NCI-H460 (cell line): ENCODE measurements at regions not wholly inside any gene's neighbourhood (a gene's known extent, or its start where the extent isn't known, plus 50 kb on each side); places are given as distances from the start of the nearest gene placed in this dataset.
A peak's percentile ranks its signal among the peaks of the same experiment; 100 is the strongest.
"Not testable (repeated sequence)": the region's sequence is repeated elsewhere in the genome, so short reads cannot be mapped to it uniquely, and the experiment has no call there.

Experiments
- DNase-seq: peaks from one replicate; pipeline ENCODE4 v3.0.0-alpha.2; 2016; ENCODE audit warnings: low read depth; ENCODE audit errors: extremely low read depth

DNA sequence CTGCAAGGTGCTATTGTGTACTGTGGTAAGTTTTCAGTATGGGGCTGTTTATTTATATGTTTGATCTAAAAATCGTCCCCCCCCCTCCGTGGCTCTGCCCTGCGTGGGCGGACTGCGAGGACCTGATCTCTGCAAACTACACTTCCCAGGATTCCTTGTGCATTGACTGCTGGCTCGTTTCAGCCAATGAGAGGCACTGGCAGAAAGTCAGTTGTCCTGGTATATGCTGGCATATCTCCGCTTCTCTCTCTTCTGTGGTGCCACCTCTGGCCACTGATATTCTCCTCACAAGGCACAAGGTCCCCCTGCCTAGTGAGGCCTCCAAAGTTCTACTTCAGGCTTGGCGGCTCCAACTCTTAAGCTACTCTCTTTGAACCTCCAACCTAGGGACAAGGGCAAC lies 168.8 kb upstream of the ZFP42 start:
- DNase-seq, result peak; percentile 12

GRCh38 chr4:187827631-187828030 lies 167.9 kb upstream of the ZFP42 start:
- no peak for DNase-seq

- DNase-seq, result no peak
Measured at GRCh38 chr4:187839765-187840164, 155.8 kb upstream of the ZFP42 start.

DNA sequence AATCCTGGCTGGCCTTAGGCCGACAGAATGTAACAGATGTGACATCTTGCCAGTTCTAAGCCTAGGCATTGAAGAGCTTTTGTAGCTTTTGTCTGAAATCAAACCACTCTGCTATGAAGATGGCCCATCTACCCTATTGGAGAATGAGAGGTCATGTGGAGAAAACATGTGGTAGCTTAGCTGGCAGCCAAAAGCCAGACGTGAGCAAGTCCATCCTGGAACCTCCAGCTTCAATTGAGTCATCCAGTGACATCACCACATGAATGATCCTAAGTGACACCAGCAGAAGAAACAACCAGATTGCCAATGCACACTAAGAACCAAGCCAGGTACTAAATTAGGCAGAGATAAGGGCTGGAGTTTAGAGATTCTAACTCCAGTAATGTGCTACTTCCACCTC lies 154.8 kb upstream of the ZFP42 start:
- DNase-seq, result no peak

DNA sequence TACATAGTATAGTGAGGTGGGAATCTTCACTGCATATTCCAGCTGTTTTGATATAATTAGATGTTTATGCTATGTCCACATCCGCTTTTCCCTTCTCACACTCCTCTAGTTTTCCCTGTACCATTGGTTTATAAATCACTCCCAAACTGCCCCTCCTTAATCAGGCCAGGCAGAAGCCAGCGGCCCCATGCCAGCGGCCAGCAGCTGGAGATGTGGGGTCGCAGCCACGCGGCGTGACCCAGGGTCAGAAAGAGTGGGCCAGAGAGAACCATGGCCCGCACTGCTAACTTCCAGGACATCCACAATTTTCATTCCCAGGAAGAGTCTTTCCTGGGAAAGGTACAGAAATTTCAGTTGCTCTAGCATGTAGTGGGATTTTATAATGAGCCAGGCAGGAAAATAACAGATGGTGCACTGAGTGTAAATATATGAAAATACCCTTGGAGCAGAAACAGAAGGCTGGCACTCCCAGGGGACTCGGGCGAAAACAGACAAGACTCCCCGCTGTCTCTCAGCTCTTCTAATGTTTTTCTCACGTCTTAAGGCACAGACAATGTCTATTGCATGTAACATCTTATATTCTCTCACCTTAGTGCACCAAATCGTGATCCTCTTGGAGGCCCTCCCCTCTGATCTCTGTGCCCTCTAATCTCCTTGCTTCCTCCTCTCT lies 145.9 kb upstream of the ZFP42 start:
- DNase-seq, result no peak

GRCh38 chr4:187865914-187866313 lies 129.7 kb upstream of the ZFP42 start:
- no peak for DNase-seq

DNA sequence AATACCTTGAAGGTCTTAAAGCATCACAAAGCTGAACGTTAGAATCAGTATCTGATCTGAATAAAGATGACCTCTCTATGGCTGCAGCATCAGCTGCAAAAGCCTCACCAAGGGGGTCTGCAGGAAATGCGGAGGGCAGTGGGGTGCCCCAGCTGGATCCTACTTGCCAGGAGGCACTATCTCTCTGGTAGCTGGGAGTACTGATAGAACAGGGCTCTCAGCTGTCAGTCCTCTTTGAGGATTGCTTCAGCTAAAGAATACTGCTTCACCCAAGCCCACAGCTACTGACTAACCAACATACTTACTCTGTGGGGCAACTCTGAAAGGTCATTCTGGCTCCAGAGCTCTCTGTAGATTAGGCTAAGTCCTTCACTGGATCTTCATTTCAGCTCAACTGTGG lies 112.5 kb upstream of the ZFP42 start:
- no peak for DNase-seq

DNA sequence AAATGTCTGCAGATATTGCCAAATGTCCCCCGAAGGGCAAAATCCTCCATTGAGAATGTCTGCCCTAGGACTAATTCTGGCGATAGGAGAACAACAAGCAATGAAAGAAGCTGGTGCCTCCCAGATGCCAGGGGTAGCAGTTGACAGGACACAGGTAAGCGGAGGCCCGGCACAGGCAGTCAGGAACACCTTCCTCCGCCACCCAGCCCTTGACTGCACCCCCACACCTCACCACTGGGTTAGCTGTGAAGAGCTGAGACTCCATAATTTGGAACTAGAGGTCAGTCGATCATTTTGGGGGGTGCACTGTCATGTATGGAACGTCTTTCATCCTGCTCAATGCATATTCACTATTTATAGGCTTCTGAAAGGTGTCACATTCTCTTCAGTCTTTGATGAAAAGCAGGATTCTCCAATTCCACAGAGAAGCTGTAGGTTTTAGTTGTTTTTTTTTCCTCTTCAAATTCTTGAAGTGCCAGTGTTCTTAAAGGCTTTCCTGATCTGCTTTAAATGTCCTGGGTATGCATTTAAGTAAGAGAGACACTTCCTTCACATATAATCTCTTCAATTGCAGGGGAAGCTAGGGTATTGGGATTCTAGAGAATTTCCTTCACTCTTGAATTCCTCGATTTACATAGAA lies 111.6 kb upstream of the ZFP42 start:
- no peak for DNase-seq

DNA sequence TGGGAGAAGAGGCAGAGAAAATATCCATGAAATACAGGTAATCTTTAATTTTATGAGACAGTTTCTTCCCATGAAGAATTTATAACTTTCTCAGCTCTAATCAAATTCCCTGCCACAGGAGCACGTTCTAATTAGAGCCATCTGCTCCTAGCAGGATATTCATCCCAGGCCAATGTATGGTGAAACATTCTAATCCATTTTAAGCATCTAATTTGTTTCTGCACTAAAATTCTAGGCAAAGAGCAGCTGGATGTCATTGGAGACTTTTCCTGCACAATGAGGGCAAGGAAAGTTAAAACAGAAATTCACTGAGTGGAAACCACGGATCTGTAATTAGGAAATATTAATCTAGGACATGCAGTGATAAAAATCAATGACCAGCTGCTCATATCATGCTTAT lies 107.7 kb upstream of the ZFP42 start:
- no peak for DNase-seq

DNA sequence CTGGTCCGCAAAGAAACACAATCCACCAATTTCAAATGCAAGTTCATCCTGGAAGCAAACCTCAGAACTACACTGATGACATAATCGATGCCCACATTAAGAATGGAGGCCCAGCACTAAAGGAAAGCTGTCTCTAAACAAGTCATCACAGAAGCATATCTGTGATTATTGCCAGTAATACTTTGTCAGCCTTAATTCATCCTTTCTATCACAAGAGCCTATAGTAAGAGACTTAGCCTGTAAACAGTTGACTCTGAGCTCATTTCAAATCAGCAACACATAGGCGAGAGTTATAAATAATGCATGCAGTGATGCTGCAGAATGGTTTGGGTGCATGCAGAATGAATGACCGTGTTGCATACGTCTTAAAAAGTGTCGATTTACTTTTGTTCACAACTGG lies 105.9 kb upstream of the ZFP42 start:
- DNase-seq, result no peak

GRCh38 chr4:187893418-187893817 lies 102.2 kb upstream of the ZFP42 start:
- no peak for DNase-seq

- DNase-seq, result no peak
Measured at GRCh38 chr4:187903106-187903505, 92.5 kb upstream of the ZFP42 start.

DNA sequence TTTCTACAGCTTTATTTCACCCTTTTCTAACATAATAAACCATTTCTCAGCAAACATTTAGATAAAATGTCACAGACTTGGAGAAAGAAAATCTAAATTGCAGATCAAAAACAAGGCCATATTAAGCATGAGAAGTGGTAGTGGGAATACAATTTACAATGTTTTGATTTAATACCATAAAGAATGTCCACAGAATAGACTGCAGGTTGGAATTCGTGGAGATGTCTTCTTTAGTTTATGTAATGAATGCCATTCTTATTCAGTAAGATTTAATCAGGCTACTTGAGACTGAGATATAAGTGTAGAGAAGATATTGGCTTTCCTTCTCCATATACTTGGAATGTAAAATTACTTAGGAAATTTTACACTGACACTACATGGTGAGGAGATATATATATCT lies 91.9 kb upstream of the ZFP42 start:
- DNase-seq, result no peak

- no peak for DNase-seq
Measured at GRCh38 chr4:187908079-187908561, 87.5 kb upstream of the ZFP42 start.

DNA sequence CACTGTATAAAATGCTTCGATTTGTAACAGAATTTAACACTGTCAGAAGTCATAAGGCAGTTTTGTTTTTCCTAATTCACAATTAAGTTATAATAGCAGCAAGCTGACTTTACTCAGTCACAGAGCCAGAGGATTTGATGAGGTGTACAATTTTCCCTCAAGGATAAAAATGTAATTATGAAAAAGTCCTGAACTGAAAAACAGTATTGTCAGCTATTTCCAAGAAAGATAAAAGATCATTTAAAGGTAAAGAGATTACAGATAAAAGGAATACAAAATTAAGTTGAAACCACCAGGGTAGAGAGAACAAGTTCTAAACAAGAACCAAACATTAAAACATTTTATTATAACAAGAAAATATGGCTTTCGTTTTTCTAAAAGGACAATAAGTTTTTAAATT lies 86.8 kb upstream of the ZFP42 start:
- no peak for DNase-seq

- DNase-seq, result no peak
Measured at GRCh38 chr4:187910741-187911140, 84.8 kb upstream of the ZFP42 start.

DNA sequence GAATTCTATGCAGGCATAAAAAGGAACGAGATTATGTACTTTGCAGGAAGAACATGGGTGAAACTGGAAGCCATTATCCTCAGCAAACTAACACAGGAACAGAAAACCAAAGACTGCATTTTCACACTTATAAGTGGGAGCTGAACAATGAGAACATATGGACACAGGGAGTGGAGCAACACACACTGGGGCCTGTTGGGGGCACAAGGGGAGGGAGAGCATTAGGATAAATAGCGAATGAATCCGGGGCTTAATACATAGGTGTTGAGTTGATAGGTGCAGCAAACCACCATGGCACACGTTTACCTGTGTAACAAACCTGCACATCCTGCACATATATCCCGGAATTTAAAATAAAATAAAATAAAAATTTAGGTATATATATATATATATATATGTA lies 80.2 kb upstream of the ZFP42 start:
- not testable (repeated sequence) for DNase-seq

DNA sequence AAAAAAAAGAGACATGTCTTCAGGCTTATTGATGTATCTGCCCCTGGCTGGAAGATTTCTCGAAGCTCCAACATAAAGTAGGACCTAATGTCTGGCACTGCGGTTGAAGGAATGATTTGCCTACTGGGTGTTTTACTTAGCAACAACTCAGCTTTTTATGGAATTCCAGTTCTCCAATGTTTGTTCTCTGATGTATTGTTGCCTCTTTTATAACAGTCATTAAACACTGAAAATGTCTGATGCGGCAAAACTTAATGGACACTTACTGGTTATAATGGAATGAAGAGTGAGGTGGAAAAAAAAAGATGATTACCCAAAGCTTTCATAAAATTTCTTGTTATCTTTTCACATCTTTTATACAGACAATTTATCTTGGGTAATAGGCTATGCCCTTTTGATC lies 75.6 kb upstream of the ZFP42 start:
- no peak for DNase-seq

DNA sequence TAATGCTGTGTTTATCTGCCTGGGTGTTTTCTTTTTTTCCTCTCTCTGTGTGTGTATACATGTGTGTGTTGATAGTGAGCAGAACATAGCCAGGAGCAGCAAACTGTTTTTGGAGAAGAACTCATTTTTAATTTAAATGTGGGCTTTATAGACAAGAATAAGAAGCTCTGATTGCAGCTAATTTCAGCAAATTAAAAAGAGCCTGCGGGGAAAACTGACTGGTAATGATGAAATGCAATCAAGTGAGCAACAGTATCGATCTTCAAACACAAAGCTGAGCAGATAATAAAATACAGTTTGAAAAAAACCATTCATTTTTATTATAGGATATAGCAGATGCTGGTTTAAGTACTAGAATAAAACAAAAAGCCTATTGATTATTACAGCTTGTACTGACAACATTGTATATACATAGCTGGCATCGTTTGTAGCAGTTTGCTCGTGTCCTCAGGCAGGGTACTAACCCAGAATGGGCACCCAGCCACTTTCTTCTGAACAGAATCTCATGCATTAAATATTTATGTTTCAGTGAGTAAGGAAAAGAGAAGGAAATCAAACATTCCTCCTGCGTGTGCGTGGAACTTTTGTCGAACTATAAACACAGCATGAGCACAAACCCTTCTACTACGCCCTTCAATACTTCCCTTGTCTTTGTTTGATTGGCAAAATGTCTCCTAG lies 73.5 kb upstream of the ZFP42 start:
- DNase-seq, result no peak

DNA sequence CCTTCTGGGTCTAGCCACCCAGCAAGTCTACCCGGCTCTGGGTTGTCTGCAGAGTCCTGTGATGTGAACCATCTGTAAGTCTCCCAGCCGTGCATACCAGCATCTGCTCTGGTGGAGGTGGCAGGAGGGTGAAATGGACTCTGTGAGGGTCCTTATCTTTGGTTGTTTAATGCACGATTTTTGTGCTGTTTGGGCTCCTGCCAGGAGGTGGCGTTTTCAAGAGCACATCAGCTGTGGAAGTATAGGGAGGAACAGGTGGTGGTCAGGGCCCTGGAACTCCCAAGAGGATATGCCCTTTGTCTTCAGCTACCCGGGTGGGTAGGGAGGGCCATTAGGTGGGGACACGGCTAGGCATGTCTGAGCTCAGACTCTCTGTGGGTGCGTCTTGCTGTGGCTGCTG lies 66.5 kb upstream of the ZFP42 start:
- DNase-seq, result no peak

GRCh38 chr4:187934766-187935165 lies 60.8 kb upstream of the ZFP42 start:
- DNase-seq, result no peak

GRCh38 chr4:187937557-187937956 lies 58.0 kb upstream of the ZFP42 start:
- no peak for DNase-seq
